NCI-H526 treated with DMSO at 0.1 percent for 48 hours (cell line): ENCODE measurements at regions not wholly inside any gene's neighbourhood (a gene's known extent, or its start where the extent isn't known, plus 50 kb on each side); places are given as distances from the start of the nearest gene placed in this dataset.
"Not testable (repeated sequence)": the region's sequence is repeated elsewhere in the genome, so short reads cannot be mapped to it uniquely, and the experiment has no call there.

Experiments used
- DNase-seq: peaks from one replicate; lab custom pipeline; 2025; lab: John Stamatoyannopoulos, UW

GRCh38 chr3:159455741-159456181, 532.9 kb upstream of the IL12A start:
- no peak for DNase-seq

DNA sequence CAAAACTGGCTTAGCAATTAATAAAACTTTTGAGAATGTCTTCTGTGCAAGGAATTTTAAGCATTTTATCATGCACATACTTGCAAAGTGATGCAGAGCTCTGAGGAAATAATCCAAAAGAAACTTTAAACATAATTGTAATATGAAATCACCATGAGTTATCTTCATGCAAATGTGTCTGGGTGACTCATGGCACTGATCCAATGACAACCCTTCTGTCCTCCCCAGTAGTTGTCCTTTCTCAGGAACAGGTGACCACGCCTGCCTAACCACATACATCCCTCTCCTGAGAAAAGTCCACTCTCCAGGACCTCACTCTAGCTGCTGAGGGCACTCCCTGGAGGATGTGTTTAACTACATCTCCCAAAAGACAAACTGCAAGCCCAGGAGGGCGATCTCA, 530.6 kb upstream of the IL12A start:
- DNase-seq: no peak

GRCh38 chr3:159458982-159459381, 529.7 kb upstream of the IL12A start:
- DNase-seq: no peak

- DNase-seq: no peak
Observed at GRCh38 chr3:159472611-159473010, 516.0 kb upstream of the IL12A start.

DNA sequence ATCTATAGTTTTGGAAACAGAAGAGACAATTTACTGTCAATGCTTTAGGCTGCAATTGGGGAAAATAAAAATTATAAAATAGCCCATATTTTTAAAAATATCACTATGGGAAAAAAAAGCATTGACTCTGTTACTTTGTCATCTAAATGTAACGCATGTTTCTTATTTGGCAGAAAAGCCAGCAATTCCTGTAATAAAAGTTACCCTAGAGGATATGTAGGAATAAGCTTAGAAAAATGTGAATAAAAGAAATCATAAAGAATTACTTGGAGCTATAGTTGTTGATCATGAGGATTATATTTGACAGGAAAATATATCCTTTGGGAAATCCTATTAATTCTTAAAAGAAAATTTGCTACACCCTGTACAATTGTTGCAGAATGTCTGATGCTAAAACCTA, 515.4 kb upstream of the IL12A start:
- DNase-seq: no peak

DNA sequence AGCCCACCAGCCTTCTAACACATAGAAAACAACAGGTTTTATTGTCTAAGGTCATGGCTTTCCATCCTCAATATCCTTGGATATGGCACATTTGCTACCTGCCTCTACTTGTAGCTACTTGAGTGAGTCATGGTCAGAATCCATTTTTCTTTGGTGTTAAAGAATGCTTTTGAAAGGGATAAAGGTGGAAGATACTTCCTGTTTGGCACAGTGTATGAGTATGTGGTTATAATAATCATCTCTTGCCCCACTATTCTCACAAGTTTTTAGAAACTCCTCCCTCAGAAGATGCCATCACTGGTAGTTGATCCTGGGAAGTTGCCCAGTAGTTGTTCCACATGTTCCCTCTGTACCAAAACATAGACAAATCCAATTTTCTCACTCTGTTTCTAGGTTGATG, 508.6 kb upstream of the IL12A start:
- no peak for DNase-seq

GRCh38 chr3:159482241-159482993, 506.2 kb upstream of the IL12A start:
- no peak for DNase-seq

- no peak for DNase-seq
Observed at GRCh38 chr3:159482994-159483367, 505.7 kb upstream of the IL12A start.

GRCh38 chr3:159486580-159486979, 502.1 kb upstream of the IL12A start:
- no peak for DNase-seq

GRCh38 chr3:159487304-159487703, 501.3 kb upstream of the IL12A start:
- DNase-seq: no peak

DNA sequence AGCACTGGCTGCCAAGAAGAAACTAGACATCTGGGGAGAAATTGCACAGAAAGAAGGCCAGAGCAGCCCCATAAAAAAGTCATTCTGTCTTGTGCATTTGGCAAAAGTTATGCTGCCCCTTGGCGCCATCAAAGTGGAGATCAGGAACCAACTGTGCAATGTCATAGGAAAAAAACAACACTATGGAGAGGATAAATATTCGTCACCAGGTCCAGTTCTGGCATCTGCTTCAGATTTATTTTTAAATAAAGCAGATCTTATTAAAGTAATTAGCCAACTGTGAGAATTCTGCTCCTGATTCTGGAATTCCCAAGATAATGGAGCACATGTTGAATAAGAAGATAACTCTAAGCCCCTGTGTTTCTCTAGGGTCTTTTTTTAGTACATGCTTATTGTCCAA, 500.0 kb upstream of the IL12A start:
- DNase-seq: no peak

- no peak for DNase-seq
Observed at GRCh38 chr3:159497361-159497760, 491.3 kb upstream of the IL12A start.

DNA sequence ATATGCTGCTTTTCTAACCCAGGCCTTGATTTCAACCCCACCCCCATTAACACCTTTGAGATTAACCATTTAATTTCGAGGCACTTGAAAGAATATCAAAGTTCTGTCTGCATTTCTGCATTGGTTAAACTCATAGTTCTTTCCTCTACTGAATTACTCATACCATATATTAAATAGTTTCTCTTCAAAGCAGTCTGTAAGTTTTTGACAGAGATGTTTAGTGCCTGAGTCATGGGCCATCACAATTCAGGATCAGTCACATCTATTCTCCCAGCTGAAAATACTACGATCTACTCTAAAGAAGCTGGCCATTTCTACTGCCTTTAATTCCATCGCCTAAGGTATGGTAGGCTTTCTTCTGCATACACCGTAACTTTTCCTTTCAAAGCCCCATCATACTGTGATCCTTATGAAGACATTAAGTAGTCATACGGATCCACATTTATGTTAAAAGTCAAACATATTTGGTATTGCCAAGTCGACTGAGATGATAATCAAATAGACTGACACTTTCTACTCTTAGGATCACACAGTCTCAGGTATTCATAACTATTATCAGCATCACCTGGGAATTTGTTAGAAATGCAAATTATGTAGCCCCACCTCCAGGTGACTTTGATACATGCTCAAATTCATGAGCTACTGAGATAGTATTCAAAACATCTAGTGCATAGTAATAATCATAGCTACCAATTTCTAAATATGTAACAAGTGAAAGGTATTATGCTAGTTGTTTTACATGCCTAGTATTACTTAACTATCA, 489.4 kb upstream of the IL12A start:
- peak; percentile 8 for DNase-seq

DNA sequence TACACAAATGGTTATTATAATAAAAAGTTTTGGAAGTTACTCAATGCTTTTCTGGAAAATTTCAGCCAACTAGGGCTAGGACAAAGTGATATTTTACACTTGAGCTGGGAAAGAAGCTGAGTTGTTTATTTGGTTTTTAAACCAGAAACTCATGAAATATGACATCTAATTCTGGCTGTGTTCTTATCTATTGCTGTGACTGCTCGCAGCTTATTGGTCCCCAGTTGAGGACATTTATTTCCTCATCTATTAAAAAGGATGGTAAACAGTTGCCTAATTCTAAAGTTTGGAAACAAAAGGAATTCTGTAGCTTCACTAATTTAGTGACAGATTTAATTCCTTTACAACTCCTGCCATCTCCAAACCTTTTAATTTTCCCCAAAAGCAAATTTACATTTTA, 487.6 kb upstream of the IL12A start:
- DNase-seq: no peak

- no peak for DNase-seq
Observed at GRCh38 chr3:159502986-159503385, 485.6 kb upstream of the IL12A start.

DNA sequence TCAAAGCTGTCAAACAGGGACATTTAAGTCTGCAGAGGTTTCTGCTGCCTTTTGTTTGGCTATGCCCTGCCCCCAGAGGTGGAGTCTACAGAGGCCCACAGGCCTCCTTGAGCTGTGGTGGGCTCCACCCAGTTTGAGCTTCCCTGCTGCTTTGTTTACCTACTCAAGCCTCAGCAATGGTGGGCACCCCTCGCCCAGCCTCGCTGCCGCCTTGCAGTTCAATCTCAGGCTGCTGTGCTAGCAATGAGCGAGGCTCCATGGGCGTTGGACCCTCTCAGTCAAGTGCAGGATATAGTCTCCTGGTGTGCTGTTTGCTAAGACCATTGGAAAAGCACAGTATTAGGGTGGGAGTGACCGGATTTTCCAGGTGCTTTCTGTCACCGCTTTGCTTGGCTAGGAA, 477.6 kb upstream of the IL12A start:
- DNase-seq: not testable (repeated sequence)

- no peak for DNase-seq
Observed at GRCh38 chr3:159513444-159513843, 475.2 kb upstream of the IL12A start.

GRCh38 chr3:159513867-159514380, 474.7 kb upstream of the IL12A start:
- no peak for DNase-seq

DNA sequence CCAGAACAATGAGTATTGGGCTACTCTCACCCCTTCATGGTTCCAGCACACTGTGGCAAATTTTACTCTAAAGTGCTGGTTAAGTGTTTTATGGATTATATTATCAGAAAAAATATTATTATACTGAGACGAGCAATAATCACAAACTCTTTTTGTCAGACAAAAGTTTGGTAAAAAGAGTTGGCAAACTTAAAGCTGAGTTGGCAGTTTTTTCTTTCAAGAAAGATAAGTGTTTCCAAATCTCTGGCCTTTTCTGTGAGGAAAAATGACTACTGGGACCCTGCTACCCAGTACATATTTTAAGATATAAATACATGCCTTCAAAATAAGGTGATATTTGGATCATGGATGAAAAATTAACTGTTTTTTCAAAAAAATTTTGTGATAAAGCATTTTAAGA, 471.5 kb upstream of the IL12A start:
- no peak for DNase-seq

DNA sequence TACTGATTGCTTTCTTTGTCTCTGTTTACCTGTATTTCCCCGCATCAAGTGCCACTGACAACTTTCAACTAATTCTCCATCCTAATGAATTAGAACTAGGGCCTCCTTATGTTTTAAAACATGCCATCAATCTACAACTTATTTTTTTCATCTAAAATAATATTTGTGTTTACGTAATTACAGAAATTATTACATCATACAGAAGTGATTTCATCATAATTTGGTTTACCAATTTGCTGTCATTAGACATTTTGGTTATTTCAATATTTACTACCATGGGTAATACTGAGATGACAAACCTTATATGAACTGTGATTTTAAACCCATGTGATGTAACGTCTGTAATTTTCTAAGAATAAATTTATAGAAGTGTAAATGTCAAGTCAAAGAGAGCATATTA, 468.0 kb upstream of the IL12A start:
- DNase-seq: no peak

GRCh38 chr3:159522276-159522675, 466.4 kb upstream of the IL12A start:
- no peak for DNase-seq

DNA sequence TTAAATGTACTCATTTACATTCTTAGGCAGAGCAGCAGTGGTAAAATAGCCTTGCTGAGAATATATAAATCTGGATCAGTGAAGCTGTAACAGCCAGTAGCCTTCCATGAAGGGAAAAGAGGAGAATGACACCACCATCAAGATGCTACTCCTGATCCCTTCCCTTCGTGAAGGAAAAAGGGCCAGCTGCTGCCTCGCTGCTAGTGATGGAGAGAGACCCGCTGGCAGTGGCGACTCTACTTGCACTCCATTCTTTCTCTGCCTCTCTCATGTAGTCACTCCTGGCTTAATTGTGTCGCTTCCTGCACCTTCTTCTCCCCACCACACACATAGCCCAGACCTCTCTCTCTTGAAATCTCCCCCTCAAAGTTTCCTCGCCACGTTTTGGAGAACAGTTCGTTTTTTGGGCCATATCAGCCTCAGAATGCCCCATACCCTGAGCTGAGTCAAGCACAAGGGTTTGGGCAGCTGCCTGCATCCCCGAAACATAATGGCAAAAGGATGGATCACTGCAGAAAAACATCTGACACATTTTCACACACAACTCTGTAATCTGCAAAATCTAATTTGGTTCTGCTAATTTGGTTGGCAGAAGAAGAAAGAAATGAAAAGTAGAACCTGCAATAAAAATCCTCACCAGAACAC, 460.3 kb upstream of the IL12A start:
- DNase-seq: no peak

- no peak for DNase-seq
Observed at GRCh38 chr3:159532577-159532976, 456.1 kb upstream of the IL12A start.
